PFSK-1 (cell line): ENCODE measurements at regions not wholly inside any gene's neighbourhood (a gene's known extent, or its start where the extent isn't known, plus 50 kb on each side); places are given as distances from the start of the nearest gene placed in this dataset.

Experiments used
- POLR2AphosphoS5 ChIP-seq: IDR thresholded peaks from 2 replicates; pipeline ENCODE4 v1.6.1; 2012; ENCODE audit warnings: low read depth, mild to moderate bottlenecking, control low read depth, low read length, moderate library complexity
- TF ChIP-seq, protein P1 (sequence below), 2 experiments: IDR thresholded peaks; 2 replicates each; pipeline versions ENCODE4 v1.6.1 to v1.8.0; 2011 to 2012; ENCODE audit warnings: low read depth in 2 of 2, low read length in 2 of 2, control low read depth in 1 of 2, inconsistent platforms in 1 of 2, mild to moderate bottlenecking in 1 of 2, moderate library complexity in 1 of 2; ENCODE audit not compliant: insufficient read depth in 1 of 2

DNA sequence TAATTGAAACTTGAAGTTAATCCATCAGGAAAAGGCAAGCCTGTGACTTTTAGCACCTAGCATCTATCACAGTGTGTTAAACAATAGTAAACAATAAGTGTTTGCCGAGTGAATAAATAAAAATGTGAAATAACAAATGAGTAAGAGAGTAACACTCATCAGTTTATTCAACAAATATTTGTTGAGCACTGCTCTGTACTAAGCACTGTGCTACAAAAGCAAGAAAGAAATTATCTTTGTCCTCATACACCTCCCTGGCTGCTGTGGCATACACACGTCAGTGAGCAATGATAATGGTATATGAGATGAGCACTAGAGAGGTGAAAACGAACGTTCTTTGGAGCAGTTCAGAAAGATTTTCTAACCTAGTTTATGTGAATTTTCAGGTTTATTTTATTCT is 295.0 kb upstream of the LRRC7 start:
- TF ChIP-seq, protein P1, sequence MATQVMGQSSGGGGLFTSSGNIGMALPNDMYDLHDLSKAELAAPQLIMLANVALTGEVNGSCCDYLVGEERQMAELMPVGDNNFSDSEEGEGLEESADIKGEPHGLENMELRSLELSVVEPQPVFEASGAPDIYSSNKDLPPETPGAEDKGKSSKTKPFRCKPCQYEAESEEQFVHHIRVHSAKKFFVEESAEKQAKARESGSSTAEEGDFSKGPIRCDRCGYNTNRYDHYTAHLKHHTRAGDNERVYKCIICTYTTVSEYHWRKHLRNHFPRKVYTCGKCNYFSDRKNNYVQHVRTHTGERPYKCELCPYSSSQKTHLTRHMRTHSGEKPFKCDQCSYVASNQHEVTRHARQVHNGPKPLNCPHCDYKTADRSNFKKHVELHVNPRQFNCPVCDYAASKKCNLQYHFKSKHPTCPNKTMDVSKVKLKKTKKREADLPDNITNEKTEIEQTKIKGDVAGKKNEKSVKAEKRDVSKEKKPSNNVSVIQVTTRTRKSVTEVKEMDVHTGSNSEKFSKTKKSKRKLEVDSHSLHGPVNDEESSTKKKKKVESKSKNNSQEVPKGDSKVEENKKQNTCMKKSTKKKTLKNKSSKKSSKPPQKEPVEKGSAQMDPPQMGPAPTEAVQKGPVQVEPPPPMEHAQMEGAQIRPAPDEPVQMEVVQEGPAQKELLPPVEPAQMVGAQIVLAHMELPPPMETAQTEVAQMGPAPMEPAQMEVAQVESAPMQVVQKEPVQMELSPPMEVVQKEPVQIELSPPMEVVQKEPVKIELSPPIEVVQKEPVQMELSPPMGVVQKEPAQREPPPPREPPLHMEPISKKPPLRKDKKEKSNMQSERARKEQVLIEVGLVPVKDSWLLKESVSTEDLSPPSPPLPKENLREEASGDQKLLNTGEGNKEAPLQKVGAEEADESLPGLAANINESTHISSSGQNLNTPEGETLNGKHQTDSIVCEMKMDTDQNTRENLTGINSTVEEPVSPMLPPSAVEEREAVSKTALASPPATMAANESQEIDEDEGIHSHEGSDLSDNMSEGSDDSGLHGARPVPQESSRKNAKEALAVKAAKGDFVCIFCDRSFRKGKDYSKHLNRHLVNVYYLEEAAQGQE (IDR thresholded peaks at IDR 0.05; ENCODE audit: insufficient read depth in 1 of 2, low read depth in 2 of 2, low read length in 2 of 2), result no peak
- TF ChIP-seq POLR2AphosphoS5, result no peak
